Midbrain (tissue), 1 donor: ENCODE measurements at regions not wholly inside any gene's neighbourhood (a gene's known extent, or its start where the extent isn't known, plus 50 kb on each side); places are given as distances from the start of the nearest gene placed in this dataset.

Experiments
- DNase-seq: peaks from one replicate; lab custom pipeline; 2025; lab: John Stamatoyannopoulos, UW

DNA sequence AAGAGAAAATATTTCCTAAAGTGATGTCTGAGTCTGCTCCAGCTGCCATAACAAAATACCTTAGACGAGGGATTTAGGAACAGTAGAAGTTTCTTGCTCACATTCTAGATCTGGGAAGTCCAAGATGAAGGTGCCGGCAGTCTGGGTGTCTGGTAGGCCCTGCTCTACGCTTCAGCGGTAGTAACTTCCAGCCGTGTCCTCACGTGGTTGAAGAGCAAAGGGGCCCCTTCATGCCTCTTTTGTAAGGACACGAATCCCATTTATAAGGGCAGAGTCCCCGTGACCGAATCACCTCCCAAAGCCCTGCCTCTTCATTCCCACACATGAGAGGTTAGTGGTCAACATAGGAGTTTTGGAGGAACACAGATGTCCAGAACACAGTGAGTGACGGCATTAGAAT lies 52.2 kb upstream of the INPP5A start:
- no peak for DNase-seq

DNA sequence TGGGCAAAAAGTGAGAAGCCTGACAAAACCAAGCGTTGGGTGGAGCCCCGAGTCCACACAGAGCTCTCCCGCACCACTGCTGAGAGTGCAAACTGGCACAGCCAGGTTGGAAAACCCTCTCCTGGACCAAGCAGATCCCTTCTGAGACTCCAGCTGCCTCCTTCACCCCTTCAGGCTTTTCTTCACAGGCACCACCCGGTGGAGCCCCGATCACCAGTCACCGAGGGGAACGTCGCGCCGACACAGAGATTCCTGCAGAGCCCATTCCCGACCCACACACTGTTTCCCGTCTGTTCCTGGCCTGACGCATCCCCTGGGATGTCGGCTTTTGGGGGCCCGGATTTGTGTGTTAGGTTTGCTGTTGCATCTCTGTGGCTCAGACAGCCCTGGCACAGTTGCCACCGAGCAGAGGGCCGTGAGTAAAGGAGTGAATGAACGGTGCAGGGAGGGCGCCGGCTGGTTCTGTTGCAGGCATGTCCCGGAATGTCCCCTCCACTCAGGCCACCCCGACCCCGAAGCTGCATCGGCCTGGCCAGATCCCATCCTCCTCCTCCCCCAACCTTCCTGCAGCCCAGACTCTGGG lies 51.0 kb upstream of the INPP5A start:
- no peak for DNase-seq

DNA sequence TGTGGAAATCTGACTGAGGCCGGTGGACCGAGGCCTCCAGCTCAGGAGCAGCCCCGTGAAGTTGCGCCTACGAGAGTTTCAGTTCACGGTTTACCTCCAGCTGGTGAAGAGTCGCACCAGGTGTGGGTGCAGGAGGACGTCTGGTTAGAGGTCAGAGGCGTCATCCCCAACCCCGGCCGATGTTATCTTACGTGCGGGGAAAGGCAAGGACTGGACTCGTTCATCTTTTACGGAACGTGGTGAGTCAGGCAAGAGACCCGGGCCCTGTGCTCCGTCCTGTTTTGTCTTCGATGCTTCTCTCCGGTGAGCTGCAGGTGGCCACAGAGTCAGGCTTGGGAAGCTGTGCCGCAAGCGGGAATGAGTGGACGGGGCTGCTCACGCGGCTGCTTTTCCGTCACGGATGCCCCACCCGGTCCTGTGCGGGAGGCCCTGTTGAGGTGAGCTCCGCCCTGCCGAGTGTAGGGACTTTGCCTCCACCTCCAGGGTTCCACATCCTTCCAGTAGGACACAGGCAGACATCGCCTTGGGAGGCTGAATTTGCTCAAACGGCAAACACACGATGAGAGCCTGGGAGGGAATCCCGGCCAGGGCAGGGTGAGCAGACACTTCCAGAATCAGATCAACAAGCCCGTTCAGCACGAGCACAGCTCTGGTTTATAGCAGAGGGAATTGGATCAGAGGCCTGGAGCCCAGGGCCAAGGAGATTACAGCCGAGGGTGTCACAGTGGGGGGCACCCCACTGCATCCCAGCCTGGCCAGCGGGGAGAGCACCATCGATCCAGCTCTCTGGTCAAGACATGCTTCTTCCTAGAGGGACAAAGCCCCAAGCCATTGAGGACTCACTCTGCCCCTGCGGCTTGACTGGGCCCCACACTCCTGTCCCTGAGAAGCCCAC lies 50.1 kb upstream of the INPP5A start:
- no peak for DNase-seq
